ENCODE measurements at regions not wholly inside any gene's neighbourhood (a gene's known extent, or its start where the extent isn't known, plus 50 kb on each side); places are given as distances from the start of the nearest gene placed in this dataset.
A peak's percentile ranks its signal among the peaks of the same experiment; 100 is the strongest.

GRCh38 chr15:95822961-95823360, 507.5 kb upstream of the NR2F2 start:
- no peak for DNase-seq

GRCh38 chr15:95825208-95825607, 505.3 kb upstream of the NR2F2 start:
- DNase-seq: peak; percentile 12

- peak; percentile 54 for DNase-seq
These were observed 504.7 kb upstream of the NR2F2 start for GRCh38 chr15:95825671-95826411.

- peak; percentile 10 for DNase-seq
These were observed 503.9 kb upstream of the NR2F2 start for GRCh38 chr15:95826412-95827195.

- DNase-seq: no peak
These were observed 501.4 kb upstream of the NR2F2 start for GRCh38 chr15:95829062-95829461.

GRCh38 chr15:95830281-95830680, 500.2 kb upstream of the NR2F2 start:
- no peak for DNase-seq

GRCh38 chr15:95832668-95833067, 497.8 kb upstream of the NR2F2 start:
- DNase-seq: no peak

- no peak for DNase-seq
These were observed 496.3 kb upstream of the NR2F2 start for GRCh38 chr15:95834028-95834804.

- DNase-seq: no peak
These were observed 494.0 kb upstream of the NR2F2 start for GRCh38 chr15:95836536-95836935.

- DNase-seq: no peak
These were observed 493.0 kb upstream of the NR2F2 start for GRCh38 chr15:95837341-95838004.

- DNase-seq: no peak
These were observed 491.1 kb upstream of the NR2F2 start for GRCh38 chr15:95839367-95839782.

GRCh38 chr15:95840004-95840403, 490.5 kb upstream of the NR2F2 start:
- no peak for DNase-seq

- DNase-seq: no peak
These were observed 489.6 kb upstream of the NR2F2 start for GRCh38 chr15:95840855-95841254.

GRCh38 chr15:95842576-95842975, 487.9 kb upstream of the NR2F2 start:
- no peak for DNase-seq

- DNase-seq: no peak
These were observed 487.1 kb upstream of the NR2F2 start for GRCh38 chr15:95843241-95843910.

GRCh38 chr15:95845862-95846515, 484.5 kb upstream of the NR2F2 start:
- peak; percentile 20 for DNase-seq

- DNase-seq: no peak
These were observed 482.4 kb upstream of the NR2F2 start for GRCh38 chr15:95848126-95848525.

- no peak for DNase-seq
These were observed 479.7 kb upstream of the NR2F2 start for GRCh38 chr15:95850837-95851236.

GRCh38 chr15:95853350-95853749, 477.1 kb upstream of the NR2F2 start:
- DNase-seq: no peak

- DNase-seq: no peak
These were observed 473.3 kb upstream of the NR2F2 start for GRCh38 chr15:95857124-95857757.

- no peak for DNase-seq
These were observed 472.7 kb upstream of the NR2F2 start for GRCh38 chr15:95857758-95858157.

Measured in NCI-H2029 (cell line).